Activated naive CD4-positive, alpha-beta T cell treated with anti-CD3 and anti-CD28 coated beads, Interleukin-2, amount 10 ng/mL, durations not matched to agents 7 days and 5 days (primary cell): ENCODE measurements at regions not wholly inside any gene's neighbourhood (a gene's known extent, or its start where the extent isn't known, plus 50 kb on each side); places are given as distances from the start of the nearest gene placed in this dataset.
"Not testable (repeated sequence)": the region's sequence is repeated elsewhere in the genome, so short reads cannot be mapped to it uniquely, and the experiment has no call there.

Experiments used
- CTCF ChIA-PET: fragments of 350-600 bp; sonication (Branson Sonifier 250); formaldehyde crosslinking; loops from one replicate; lab custom pipeline; 2021; ENCODE audit warnings: antibody characterized with exemption; lab: Charles Lee
- DNase-seq: peaks from one replicate; pipeline ENCODE4 v3.0.0-alpha.2; 2020
- H3K27ac Mint-ChIP-seq: one replicate; pipeline ENCODE4 v1.8.0; 2021; ENCODE audit warnings: mild to moderate bottlenecking, moderate library complexity, mixed read lengths
- H3K27me3 Mint-ChIP-seq: one replicate; pipeline ENCODE4 v1.8.0; 2021; ENCODE audit warnings: mild to moderate bottlenecking, mixed read lengths
- H3K36me3 Mint-ChIP-seq: one replicate; pipeline ENCODE4 v1.8.0; 2021; ENCODE audit warnings: mixed read lengths
- H3K4me1 Mint-ChIP-seq: one replicate; pipeline ENCODE4 v1.8.0; 2021; ENCODE audit warnings: mixed read lengths
- H3K4me3 Mint-ChIP-seq: one replicate; pipeline ENCODE4 v1.8.0; 2021; ENCODE audit warnings: mild to moderate bottlenecking, moderate library complexity, mixed read lengths
- H3K9me3 Mint-ChIP-seq: one replicate; pipeline ENCODE4 v1.8.0; 2021; ENCODE audit warnings: mixed read lengths

DNA sequence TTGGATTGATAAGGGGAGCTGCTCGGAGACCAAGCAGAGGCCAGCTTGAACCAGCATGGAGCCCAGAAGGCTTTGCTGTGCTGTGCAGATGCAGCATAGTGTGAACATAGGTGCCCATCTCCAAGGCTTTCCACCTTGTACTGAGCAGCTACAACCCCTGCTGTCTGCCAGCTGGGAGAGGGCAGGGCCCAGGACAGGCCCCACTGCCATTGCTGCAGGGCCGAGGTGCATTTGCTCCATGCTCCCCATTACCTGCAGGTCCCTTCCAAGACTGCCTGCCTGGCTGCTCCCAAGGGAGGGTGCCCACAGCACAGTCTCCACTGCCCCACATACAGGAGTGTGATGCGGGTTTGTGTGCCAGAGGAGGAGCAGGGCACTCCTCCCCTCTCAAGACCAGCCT, 1016.0 kb upstream of the INTU start:
- no peak for DNase-seq
- H3K27me3 Mint-ChIP-seq: no peaks in the 10 kb centered on the region
- CTCF ChIA-PET: no interaction called here
- H3K36me3 Mint-ChIP-seq: no peaks in the 10 kb centered on the region
- H3K4me1 Mint-ChIP-seq: no peaks in the 10 kb centered on the region
- no peak overlapping the region for H3K4me3 Mint-ChIP-seq
- H3K9me3 Mint-ChIP-seq: peaks cover 9% of the 10 kb centered on the region
- no peak overlapping the region for H3K27ac Mint-ChIP-seq

- no peaks in the 10 kb centered on the region for H3K36me3 Mint-ChIP-seq
- H3K27ac Mint-ChIP-seq: no peak overlapping the region
- no peaks in the 10 kb centered on the region for H3K4me1 Mint-ChIP-seq
- no peak for DNase-seq
- peaks cover 4% of the 10 kb centered on the region for H3K9me3 Mint-ChIP-seq
- no peak overlapping the region for H3K4me3 Mint-ChIP-seq
- CTCF ChIA-PET: no interaction called here
- no peaks in the 10 kb centered on the region for H3K27me3 Mint-ChIP-seq
Observed at GRCh38 chr4:126627255-126627654, 1005.5 kb upstream of the INTU start.

- Mint-ChIP-seq H3K4me3 (no peak overlapping the region), H3K36me3 (no peaks in the 10 kb centered on the region), H3K27ac (no peak overlapping the region), H3K4me1 (no peaks in the 10 kb centered on the region), H3K27me3 (no peaks in the 10 kb centered on the region), H3K9me3 (peaks cover 4% of the 10 kb centered on the region)
- CTCF ChIA-PET: no interaction called here
- no peak for DNase-seq
Observed at GRCh38 chr4:126628933-126629332, 1003.8 kb upstream of the INTU start.

GRCh38 chr4:126630230-126630629, 1002.5 kb upstream of the INTU start:
- H3K9me3 Mint-ChIP-seq: peaks cover 4% of the 10 kb centered on the region
- H3K4me3 Mint-ChIP-seq: no peak overlapping the region
- H3K4me1 Mint-ChIP-seq: no peaks in the 10 kb centered on the region
- H3K36me3 Mint-ChIP-seq: no peaks in the 10 kb centered on the region
- no peak for DNase-seq
- CTCF ChIA-PET: no interaction called here
- no peak overlapping the region for H3K27ac Mint-ChIP-seq
- no peaks in the 10 kb centered on the region for H3K27me3 Mint-ChIP-seq

- H3K27ac Mint-ChIP-seq: no peak overlapping the region
- no peaks in the 10 kb centered on the region for H3K36me3 Mint-ChIP-seq
- H3K4me3 Mint-ChIP-seq: no peak overlapping the region
- no peak for DNase-seq
- CTCF ChIA-PET: no interaction called here
- H3K9me3 Mint-ChIP-seq: peaks cover 2% of the 10 kb centered on the region
- H3K27me3 Mint-ChIP-seq: no peaks in the 10 kb centered on the region
- no peaks in the 10 kb centered on the region for H3K4me1 Mint-ChIP-seq
Observed at GRCh38 chr4:126633306-126633705, 999.5 kb upstream of the INTU start.

DNA sequence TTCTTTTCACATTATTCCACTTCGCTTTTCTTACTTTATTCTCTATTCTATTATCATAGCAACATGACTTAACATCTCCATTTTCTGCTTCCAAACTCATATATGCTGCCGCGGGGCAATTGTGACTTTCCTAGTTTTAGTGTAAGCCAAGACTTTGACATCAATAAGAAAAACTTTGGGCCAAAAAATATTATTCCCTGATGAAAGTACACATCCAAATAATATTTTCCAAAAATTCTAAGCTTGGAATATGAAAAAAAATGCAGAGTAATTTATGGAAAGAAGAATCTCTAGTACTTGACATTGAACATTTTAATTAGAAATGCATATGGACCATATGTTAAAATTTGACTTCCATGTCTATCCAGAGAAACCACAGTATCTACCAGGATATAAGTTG, 995.1 kb upstream of the INTU start:
- Mint-ChIP-seq H3K27me3 (no peaks in the 10 kb centered on the region), H3K36me3 (no peaks in the 10 kb centered on the region), H3K4me3 (no peak overlapping the region), H3K27ac (no peak overlapping the region), H3K9me3 (peaks cover 13% of the 10 kb centered on the region), H3K4me1 (no peaks in the 10 kb centered on the region)
- DNase-seq: no peak
- CTCF ChIA-PET: no interaction called here

DNA sequence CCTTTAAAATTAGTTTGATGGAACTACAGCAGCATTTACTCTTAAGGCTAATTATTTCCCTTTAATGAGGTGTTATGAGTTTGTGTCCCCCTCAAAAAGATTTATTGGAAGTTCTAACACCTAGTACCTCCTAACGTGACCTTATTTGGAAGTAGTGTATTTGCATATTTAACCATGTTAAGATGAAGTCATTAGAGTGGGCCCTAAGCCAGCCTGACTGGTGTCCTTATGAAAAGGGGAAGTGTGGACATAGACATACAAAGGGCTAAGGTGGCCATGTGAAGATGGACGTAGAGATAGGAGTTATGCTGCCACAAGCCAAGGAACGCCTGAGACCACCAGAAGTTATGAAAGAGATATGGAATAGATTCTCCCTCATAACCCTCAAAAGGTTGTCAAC, 985.4 kb upstream of the INTU start:
- Mint-ChIP-seq H3K4me3 (no peak overlapping the region), H3K36me3 (no peaks in the 10 kb centered on the region), H3K27ac (no peak overlapping the region), H3K9me3 (peaks cover 7% of the 10 kb centered on the region), H3K4me1 (no peaks in the 10 kb centered on the region), H3K27me3 (no peaks in the 10 kb centered on the region)
- CTCF ChIA-PET: no interaction called here
- DNase-seq: no peak

DNA sequence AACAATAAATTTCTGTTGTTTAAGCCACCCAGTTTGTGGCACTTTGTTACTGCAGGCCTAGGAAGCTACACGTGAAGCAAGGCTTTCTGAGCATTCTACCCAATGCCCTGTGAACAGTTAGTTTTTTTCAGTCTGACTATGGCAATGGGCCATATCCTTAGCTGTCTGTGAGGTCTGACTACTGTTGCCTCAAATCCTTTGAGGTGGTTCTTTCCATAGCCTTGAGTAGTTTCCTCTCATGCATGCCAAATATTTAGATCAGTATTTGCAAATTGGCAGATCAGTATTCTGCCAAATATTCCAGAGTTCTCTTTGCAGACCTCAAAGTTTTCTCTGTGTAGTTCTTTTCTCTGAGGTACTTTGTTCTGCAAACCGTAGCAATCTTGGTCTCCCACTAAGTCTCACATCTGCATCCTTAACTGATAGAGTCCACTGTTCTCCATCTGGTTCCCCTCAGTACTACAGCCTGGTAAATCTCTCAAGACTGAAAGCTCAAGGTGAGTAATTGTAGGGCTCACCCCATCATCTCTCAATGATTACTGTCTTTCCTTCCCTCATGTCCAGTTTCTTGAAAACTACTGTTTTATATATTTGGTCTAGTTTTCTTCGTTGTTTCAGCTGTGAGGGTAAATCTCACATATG, 984.9 kb upstream of the INTU start:
- H3K27me3 Mint-ChIP-seq: no peaks in the 10 kb centered on the region
- CTCF ChIA-PET: no interaction called here
- no peak overlapping the region for H3K4me3 Mint-ChIP-seq
- H3K9me3 Mint-ChIP-seq: peaks cover 5% of the 10 kb centered on the region
- no peak for DNase-seq
- no peaks in the 10 kb centered on the region for H3K36me3 Mint-ChIP-seq
- no peak overlapping the region for H3K27ac Mint-ChIP-seq
- H3K4me1 Mint-ChIP-seq: no peaks in the 10 kb centered on the region

- DNase-seq: no peak
- Mint-ChIP-seq H3K27me3 (no peaks in the 10 kb centered on the region), H3K36me3 (no peaks in the 10 kb centered on the region), H3K4me3 (no peak overlapping the region), H3K27ac (no peak overlapping the region), H3K4me1 (no peaks in the 10 kb centered on the region), H3K9me3 (no peaks in the 10 kb centered on the region)
- CTCF ChIA-PET: no interaction called here
Observed at GRCh38 chr4:126658411-126658810, 974.3 kb upstream of the INTU start.

- Mint-ChIP-seq H3K27me3 (no peaks in the 10 kb centered on the region), H3K27ac (no peak overlapping the region), H3K9me3 (no peaks in the 10 kb centered on the region), H3K4me1 (no peaks in the 10 kb centered on the region), H3K36me3 (no peaks in the 10 kb centered on the region), H3K4me3 (no peak overlapping the region)
- CTCF ChIA-PET: no interaction called here
- no peak for DNase-seq
Observed at GRCh38 chr4:126661194-126661593, 971.6 kb upstream of the INTU start.

DNA sequence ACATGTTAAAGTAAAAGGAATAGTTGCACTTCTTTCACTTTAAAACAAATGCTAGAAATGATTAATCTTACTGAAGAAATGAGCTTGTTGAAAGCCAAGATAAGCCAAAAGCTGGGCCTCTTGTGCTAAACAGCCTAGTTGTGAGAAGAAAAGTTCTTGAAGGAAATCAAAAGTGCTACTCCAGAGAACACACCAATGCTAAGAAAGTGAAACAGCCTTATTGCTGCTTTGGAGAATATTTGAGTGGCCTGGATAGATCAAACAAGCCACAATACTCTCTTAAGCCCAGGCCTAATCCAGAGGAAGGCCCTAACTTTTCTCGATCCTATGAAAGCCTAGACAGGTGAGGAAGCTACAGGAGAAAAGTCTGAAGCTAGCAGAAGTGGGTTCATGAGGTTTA, 967.9 kb upstream of the INTU start:
- Mint-ChIP-seq H3K27ac (no peak overlapping the region), H3K4me3 (no peak overlapping the region), H3K36me3 (no peaks in the 10 kb centered on the region), H3K9me3 (no peaks in the 10 kb centered on the region), H3K27me3 (no peaks in the 10 kb centered on the region), H3K4me1 (no peaks in the 10 kb centered on the region)
- DNase-seq: no peak
- CTCF ChIA-PET: no interaction called here

- H3K36me3 Mint-ChIP-seq, H3K4me1 Mint-ChIP-seq, DNase-seq, CTCF ChIA-PET, H3K4me3 Mint-ChIP-seq, H3K27ac Mint-ChIP-seq, H3K27me3 Mint-ChIP-seq: not testable (repeated sequence)
- H3K9me3 Mint-ChIP-seq: peaks cover 17% of the 10 kb centered on the region
Observed at GRCh38 chr4:126670038-126670437, 962.7 kb upstream of the INTU start.

- no peak for DNase-seq
- H3K27me3 Mint-ChIP-seq: no peaks in the 10 kb centered on the region
- H3K4me3 Mint-ChIP-seq: no peak overlapping the region
- CTCF ChIA-PET: no interaction called here
- H3K4me1 Mint-ChIP-seq: no peaks in the 10 kb centered on the region
- H3K36me3 Mint-ChIP-seq: no peaks in the 10 kb centered on the region
- no peak overlapping the region for H3K27ac Mint-ChIP-seq
- peaks cover 6% of the 10 kb centered on the region for H3K9me3 Mint-ChIP-seq
Observed at GRCh38 chr4:126678618-126679017, 954.1 kb upstream of the INTU start.

DNA sequence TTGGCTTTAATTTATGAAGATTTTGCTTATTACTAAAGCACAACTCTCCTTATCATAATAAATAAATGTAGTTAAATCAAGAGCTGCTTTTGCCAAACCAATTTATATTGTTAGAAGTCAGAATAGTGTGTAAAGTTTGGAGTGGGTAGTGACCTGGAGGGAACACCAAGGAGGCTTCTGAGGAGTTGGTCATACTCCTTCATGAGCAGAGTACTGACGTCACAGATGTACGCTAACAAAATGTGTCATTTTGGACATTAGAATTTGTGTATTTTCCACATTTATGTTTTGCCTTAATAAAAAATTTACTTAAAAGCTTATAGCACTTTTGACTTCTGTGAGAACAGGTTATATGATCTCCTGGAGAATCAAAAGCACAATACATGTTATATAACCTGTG, 953.5 kb upstream of the INTU start:
- Mint-ChIP-seq H3K4me3 (no peak overlapping the region), H3K4me1 (no peaks in the 10 kb centered on the region), H3K36me3 (no peaks in the 10 kb centered on the region), H3K27me3 (no peaks in the 10 kb centered on the region), H3K9me3 (peaks cover 3% of the 10 kb centered on the region), H3K27ac (no peak overlapping the region)
- CTCF ChIA-PET: no interaction called here
- no peak for DNase-seq

DNA sequence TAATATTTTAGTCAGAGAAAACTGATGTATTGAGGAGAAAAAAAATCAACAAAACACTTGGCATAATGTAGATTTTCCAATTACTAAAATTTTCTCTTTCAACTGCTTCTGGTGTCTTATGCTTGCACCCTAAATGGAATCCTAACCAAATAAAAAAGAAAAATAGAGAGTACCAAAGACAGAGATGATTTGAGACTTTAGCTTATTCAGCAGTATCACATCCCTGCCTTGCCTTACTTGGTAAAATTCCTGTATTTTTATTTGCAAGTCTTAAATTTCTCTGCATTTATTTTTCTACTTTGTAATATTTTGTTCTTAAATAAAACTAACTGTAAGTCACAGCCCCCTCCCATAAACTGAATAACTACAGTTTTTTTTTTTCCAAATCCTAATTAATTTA, 950.5 kb upstream of the INTU start:
- Mint-ChIP-seq H3K4me1 (no peaks in the 10 kb centered on the region), H3K9me3 (no peaks in the 10 kb centered on the region), H3K36me3 (no peaks in the 10 kb centered on the region), H3K27ac (no peak overlapping the region), H3K4me3 (no peak overlapping the region), H3K27me3 (no peaks in the 10 kb centered on the region)
- CTCF ChIA-PET: no interaction called here
- DNase-seq: no peak

GRCh38 chr4:126686491-126686890, 946.3 kb upstream of the INTU start:
- Mint-ChIP-seq H3K36me3 (no peaks in the 10 kb centered on the region), H3K27me3 (no peaks in the 10 kb centered on the region), H3K27ac (no peak overlapping the region), H3K4me3 (no peak overlapping the region), H3K4me1 (no peaks in the 10 kb centered on the region), H3K9me3 (no peaks in the 10 kb centered on the region)
- CTCF ChIA-PET: no interaction called here
- DNase-seq: no peak
